ENCODE measurements at regions not wholly inside any gene's neighbourhood (a gene's known extent, or its start where the extent isn't known, plus 50 kb on each side); places are given as distances from the start of the nearest gene placed in this dataset.
"Not testable (repeated sequence)": the region's sequence is repeated elsewhere in the genome, so short reads cannot be mapped to it uniquely, and the experiment has no call there.

GRCh38 chr5:119694284-119694683, 64.9 kb downstream of the FAM170A start:
- no peak for DNase-seq (ENCODE audit: low read depth in 2 of 2)

GRCh38 chr5:119706049-119706448, 76.7 kb downstream of the FAM170A start:
- DNase-seq (ENCODE audit: low read depth in 2 of 2) = no peak

GRCh38 chr5:119708076-119708790, 78.9 kb downstream of the FAM170A start:
- DNase-seq (ENCODE audit: low read depth in 2 of 2) = no peak

- DNase-seq (ENCODE audit: low read depth in 2 of 2) = no peak
Observed at GRCh38 chr5:119721775-119722174, 92.4 kb downstream of the FAM170A start.

- not testable (repeated sequence) for DNase-seq (ENCODE audit: low read depth in 2 of 2)
Observed at GRCh38 chr5:119725291-119725690, 95.9 kb downstream of the FAM170A start.

- no peak for DNase-seq (ENCODE audit: low read depth in 2 of 2)
Observed at GRCh38 chr5:119726544-119726943, 97.2 kb downstream of the FAM170A start.

- no peak for DNase-seq (ENCODE audit: low read depth in 2 of 2)
Observed at GRCh38 chr5:119740225-119740624, 110.9 kb downstream of the FAM170A start.

GRCh38 chr5:119741691-119742090, 112.3 kb downstream of the FAM170A start:
- no peak for DNase-seq (ENCODE audit: low read depth in 2 of 2)

GRCh38 chr5:119742311-119742710, 113.0 kb downstream of the FAM170A start:
- no peak for DNase-seq (ENCODE audit: low read depth in 2 of 2)

- DNase-seq (ENCODE audit: low read depth in 2 of 2) = peak in 1 of 2 donors; percentile 4
Observed at GRCh38 chr5:119743927-119744326, 114.6 kb downstream of the FAM170A start.

- DNase-seq (ENCODE audit: low read depth in 2 of 2) = no peak
Observed at GRCh38 chr5:119745976-119746375, 116.6 kb downstream of the FAM170A start.

GRCh38 chr5:119746984-119747383, 117.6 kb downstream of the FAM170A start:
- DNase-seq (ENCODE audit: low read depth in 2 of 2) = no peak

- DNase-seq (ENCODE audit: low read depth in 2 of 2) = no peak
Observed at GRCh38 chr5:119750887-119751733, 121.8 kb downstream of the FAM170A start.

GRCh38 chr5:119751734-119752094, 122.4 kb downstream of the FAM170A start:
- no peak for DNase-seq (ENCODE audit: low read depth in 2 of 2)

- DNase-seq (ENCODE audit: low read depth in 2 of 2) = no peak
Observed at GRCh38 chr5:119752921-119753886, 123.8 kb downstream of the FAM170A start.

GRCh38 chr5:119754825-119755224, 125.5 kb downstream of the FAM170A start:
- DNase-seq (ENCODE audit: low read depth in 2 of 2) = not testable (repeated sequence)

GRCh38 chr5:119757276-119757675, 127.9 kb downstream of the FAM170A start:
- DNase-seq (ENCODE audit: low read depth in 2 of 2) = no peak

GRCh38 chr5:119769695-119770693, 140.6 kb downstream of the FAM170A start:
- not testable (repeated sequence) for DNase-seq (ENCODE audit: low read depth in 2 of 2)

GRCh38 chr5:119780145-119780544, 150.8 kb downstream of the FAM170A start:
- DNase-seq (ENCODE audit: low read depth in 2 of 2) = not testable (repeated sequence)

GRCh38 chr5:119785057-119785456, 155.7 kb downstream of the FAM170A start:
- no peak for DNase-seq (ENCODE audit: low read depth in 2 of 2)
